SK-N-SH treated with all-trans-retinoic acid at 6 μM for 48 hours (cell line): ENCODE measurements at regions not wholly inside any gene's neighbourhood (a gene's known extent, or its start where the extent isn't known, plus 50 kb on each side); places are given as distances from the start of the nearest gene placed in this dataset.

Source experiments
- ATAC-seq: fragments of 200-7000 bp; cut with Tn5 transposase; 3 replicates; pipeline ENCODE4 v1.9.1; 2020; ENCODE audit warnings: mild to moderate bottlenecking, moderate library complexity
- ARNTL ChIP-seq: fragments of 450-650 bp; formaldehyde crosslinking; IDR thresholded peaks from 2 replicates; pipeline ENCODE4 v1.5.0; 2020; ENCODE audit warnings: low read depth, mild to moderate bottlenecking, moderate library complexity, borderline replicate concordance
- BACH2 ChIP-seq: fragments of 250-450 bp; sonication (Bioruptor Pico); IDR thresholded peaks from 2 replicates; pipeline ENCODE4 v1.9.0; 2021; ENCODE audit warnings: mild to moderate bottlenecking, borderline replicate concordance
- CSDC2 ChIP-seq: fragments of 250-450 bp; sonication (Bioruptor Pico); IDR thresholded peaks from 2 replicates; pipeline ENCODE4 v1.5.0; 2020; ENCODE audit warnings: mild to moderate bottlenecking, moderate library complexity
- ESRRG ChIP-seq: fragments of 250-450 bp; sonication (Bioruptor Pico); IDR thresholded peaks from 2 replicates; pipeline ENCODE4 v1.6.1; 2021; ENCODE audit warnings: mild to moderate bottlenecking
- GLIS3 ChIP-seq: fragments of 250-450 bp; sonication (Bioruptor Pico); IDR thresholded peaks from 2 replicates; pipeline ENCODE4 v1.5.0; 2020; ENCODE audit warnings: mild to moderate bottlenecking, moderate library complexity
- ISL1 ChIP-seq: fragments of 250-450 bp; sonication (Bioruptor Pico); IDR thresholded peaks from 2 replicates; pipeline ENCODE4 v2.1.2; 2022; ENCODE audit warnings: mild to moderate bottlenecking, moderate library complexity
- OSR1 ChIP-seq: fragments of 250-450 bp; sonication (Bioruptor Pico); IDR thresholded peaks from 2 replicates; pipeline ENCODE4 v1.8.0; 2022; ENCODE audit warnings: moderate library complexity, mild to moderate bottlenecking, inconsistent platforms
- PPARA ChIP-seq: fragments of 250-450 bp; sonication (Bioruptor Pico); IDR thresholded peaks from 2 replicates; pipeline ENCODE4 v1.5.0; 2020; ENCODE audit warnings: mild to moderate bottlenecking, borderline replicate concordance
- RARB ChIP-seq: fragments of 250-450 bp; sonication (Bioruptor Pico); IDR thresholded peaks from 2 replicates; pipeline ENCODE4 v1.8.0; 2021; ENCODE audit warnings: mild to moderate bottlenecking, moderate library complexity
- SNAI2 ChIP-seq: fragments of 250-450 bp; sonication (Bioruptor Pico); IDR thresholded peaks from 2 replicates; pipeline ENCODE4 v1.5.0; 2020; ENCODE audit warnings: mild to moderate bottlenecking, moderate library complexity
- TCF4 ChIP-seq: fragments of 250-450 bp; sonication (Bioruptor Pico); IDR thresholded peaks from 2 replicates; pipeline ENCODE4 v1.8.0; 2021; ENCODE audit warnings: mild to moderate bottlenecking, moderate library complexity, borderline replicate concordance
- TOX ChIP-seq: fragments of 250-450 bp; sonication (Bioruptor Pico); IDR thresholded peaks from 2 replicates; pipeline ENCODE4 v1.8.0; 2021; ENCODE audit warnings: mild to moderate bottlenecking, moderate library complexity, borderline replicate concordance
- ZC3H10 ChIP-seq: fragments of 250-450 bp; sonication (Bioruptor Pico); IDR thresholded peaks from 2 replicates; pipeline ENCODE4 v1.5.1; 2021; ENCODE audit warnings: mild to moderate bottlenecking, moderate library complexity
- ZFP3 ChIP-seq: fragments of 250-450 bp; sonication (Bioruptor Pico); IDR thresholded peaks from 2 replicates; pipeline ENCODE4 v1.5.0; 2020; ENCODE audit warnings: mild to moderate bottlenecking, moderate library complexity
- ZFP30 ChIP-seq: fragments of 450-650 bp; formaldehyde crosslinking; IDR thresholded peaks from 2 replicates; pipeline ENCODE4 v1.5.0; 2022; ENCODE audit warnings: mild to moderate bottlenecking, moderate library complexity
- ZNF565 ChIP-seq: fragments of 450-650 bp; formaldehyde crosslinking; conservative IDR thresholded peaks from 2 replicates; pipeline ENCODE4 v1.5.0; 2020; ENCODE audit warnings: low read depth, mild to moderate bottlenecking, moderate library complexity
- ZNF70 ChIP-seq: fragments of 450-650 bp; formaldehyde crosslinking; IDR thresholded peaks from 2 replicates; pipeline ENCODE4 v1.5.0; 2020; ENCODE audit warnings: mild to moderate bottlenecking, moderate library complexity
- ZNF8 ChIP-seq: fragments of 450-650 bp; formaldehyde crosslinking; IDR thresholded peaks from 2 replicates; pipeline ENCODE4 v1.5.0; 2020; ENCODE audit warnings: mild to moderate bottlenecking, moderate library complexity
- TF ChIP-seq, protein P1 (sequence below): fragments of 250-450 bp; sonication (Bioruptor Pico); IDR thresholded peaks from 2 replicates; pipeline ENCODE4 v1.5.1; 2021; ENCODE audit warnings: mild to moderate bottlenecking, moderate library complexity
- TF ChIP-seq, protein P2 (sequence below): fragments of 250-450 bp; sonication (Bioruptor Pico); IDR thresholded peaks from 2 replicates; pipeline ENCODE4 v1.5.0; 2020; ENCODE audit warnings: mild to moderate bottlenecking, moderate library complexity
- TF ChIP-seq, protein P3 (sequence below): fragments of 250-450 bp; sonication (Bioruptor Pico); IDR thresholded peaks from 2 replicates; pipeline ENCODE4 v1.8.0; 2021; ENCODE audit warnings: low read depth, mild to moderate bottlenecking, moderate library complexity, borderline replicate concordance
- TF ChIP-seq, protein P4 (sequence below): fragments of 250-450 bp; sonication (Bioruptor Pico); IDR thresholded peaks from 2 replicates; pipeline ENCODE4 v1.5.1; 2020; ENCODE audit warnings: low read depth, mild to moderate bottlenecking, moderate library complexity

DNA sequence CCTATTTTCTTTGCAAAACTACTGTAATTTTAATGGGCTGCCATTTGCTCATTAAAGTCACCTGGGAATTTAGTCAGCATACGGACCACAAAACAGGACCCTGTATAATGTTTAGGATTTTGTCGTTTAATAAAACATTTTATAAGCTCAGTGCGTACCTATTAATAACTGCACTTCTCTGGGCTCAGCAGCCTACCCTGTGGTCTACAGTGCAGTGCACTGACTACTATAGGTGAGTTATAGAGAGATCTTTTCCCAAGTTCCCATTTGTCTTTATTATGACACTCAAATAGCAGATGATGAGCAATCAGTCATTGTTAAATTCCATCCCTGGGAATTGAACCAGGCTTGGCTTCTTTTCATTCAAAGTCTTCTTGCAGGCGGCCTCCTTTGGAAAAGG lies 433.4 kb upstream of the NFE2L3 start:
- no peak for ATAC-seq
- TF ChIP-seq ARNTL = no peak
- TF ChIP-seq ZNF8 (CRISPR knock-in tag) = no peak
- TF ChIP-seq, protein P1, sequence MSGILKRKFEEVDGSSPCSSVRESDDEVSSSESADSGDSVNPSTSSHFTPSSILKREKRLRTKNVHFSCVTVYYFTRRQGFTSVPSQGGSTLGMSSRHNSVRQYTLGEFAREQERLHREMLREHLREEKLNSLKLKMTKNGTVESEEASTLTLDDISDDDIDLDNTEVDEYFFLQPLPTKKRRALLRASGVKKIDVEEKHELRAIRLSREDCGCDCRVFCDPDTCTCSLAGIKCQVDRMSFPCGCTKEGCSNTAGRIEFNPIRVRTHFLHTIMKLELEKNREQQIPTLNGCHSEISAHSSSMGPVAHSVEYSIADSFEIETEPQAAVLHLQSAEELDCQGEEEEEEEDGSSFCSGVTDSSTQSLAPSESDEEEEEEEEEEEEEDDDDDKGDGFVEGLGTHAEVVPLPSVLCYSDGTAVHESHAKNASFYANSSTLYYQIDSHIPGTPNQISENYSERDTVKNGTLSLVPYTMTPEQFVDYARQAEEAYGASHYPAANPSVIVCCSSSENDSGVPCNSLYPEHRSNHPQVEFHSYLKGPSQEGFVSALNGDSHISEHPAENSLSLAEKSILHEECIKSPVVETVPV = no peak
- TF ChIP-seq ZFP3 (CRISPR knock-in tag) = no peak
- no peak for TF ChIP-seq SNAI2
- no peak for TF ChIP-seq ESRRG (CRISPR knock-in tag)
- TF ChIP-seq BACH2 = no peak
- TF ChIP-seq, protein P2, sequence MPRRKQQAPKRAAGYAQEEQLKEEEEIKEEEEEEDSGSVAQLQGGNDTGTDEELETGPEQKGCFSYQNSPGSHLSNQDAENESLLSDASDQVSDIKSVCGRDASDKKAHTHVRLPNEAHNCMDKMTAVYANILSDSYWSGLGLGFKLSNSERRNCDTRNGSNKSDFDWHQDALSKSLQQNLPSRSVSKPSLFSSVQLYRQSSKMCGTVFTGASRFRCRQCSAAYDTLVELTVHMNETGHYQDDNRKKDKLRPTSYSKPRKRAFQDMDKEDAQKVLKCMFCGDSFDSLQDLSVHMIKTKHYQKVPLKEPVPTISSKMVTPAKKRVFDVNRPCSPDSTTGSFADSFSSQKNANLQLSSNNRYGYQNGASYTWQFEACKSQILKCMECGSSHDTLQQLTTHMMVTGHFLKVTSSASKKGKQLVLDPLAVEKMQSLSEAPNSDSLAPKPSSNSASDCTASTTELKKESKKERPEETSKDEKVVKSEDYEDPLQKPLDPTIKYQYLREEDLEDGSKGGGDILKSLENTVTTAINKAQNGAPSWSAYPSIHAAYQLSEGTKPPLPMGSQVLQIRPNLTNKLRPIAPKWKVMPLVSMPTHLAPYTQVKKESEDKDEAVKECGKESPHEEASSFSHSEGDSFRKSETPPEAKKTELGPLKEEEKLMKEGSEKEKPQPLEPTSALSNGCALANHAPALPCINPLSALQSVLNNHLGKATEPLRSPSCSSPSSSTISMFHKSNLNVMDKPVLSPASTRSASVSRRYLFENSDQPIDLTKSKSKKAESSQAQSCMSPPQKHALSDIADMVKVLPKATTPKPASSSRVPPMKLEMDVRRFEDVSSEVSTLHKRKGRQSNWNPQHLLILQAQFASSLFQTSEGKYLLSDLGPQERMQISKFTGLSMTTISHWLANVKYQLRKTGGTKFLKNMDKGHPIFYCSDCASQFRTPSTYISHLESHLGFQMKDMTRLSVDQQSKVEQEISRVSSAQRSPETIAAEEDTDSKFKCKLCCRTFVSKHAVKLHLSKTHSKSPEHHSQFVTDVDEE (CRISPR knock-in tag) = no peak
- TF ChIP-seq, protein P3, sequence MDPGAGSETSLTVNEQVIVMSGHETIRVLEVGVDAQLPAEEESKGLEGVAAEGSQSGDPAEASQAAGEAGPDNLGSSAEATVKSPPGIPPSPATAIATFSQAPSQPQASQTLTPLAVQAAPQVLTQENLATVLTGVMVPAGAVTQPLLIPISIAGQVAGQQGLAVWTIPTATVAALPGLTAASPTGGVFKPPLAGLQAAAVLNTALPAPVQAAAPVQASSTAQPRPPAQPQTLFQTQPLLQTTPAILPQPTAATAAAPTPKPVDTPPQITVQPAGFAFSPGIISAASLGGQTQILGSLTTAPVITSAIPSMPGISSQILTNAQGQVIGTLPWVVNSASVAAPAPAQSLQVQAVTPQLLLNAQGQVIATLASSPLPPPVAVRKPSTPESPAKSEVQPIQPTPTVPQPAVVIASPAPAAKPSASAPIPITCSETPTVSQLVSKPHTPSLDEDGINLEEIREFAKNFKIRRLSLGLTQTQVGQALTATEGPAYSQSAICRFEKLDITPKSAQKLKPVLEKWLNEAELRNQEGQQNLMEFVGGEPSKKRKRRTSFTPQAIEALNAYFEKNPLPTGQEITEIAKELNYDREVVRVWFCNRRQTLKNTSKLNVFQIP (CRISPR knock-in tag) = no peak
- no peak for TF ChIP-seq ISL1 (CRISPR knock-in tag)
- TF ChIP-seq ZNF565 (CRISPR knock-in tag) = no peak
- no peak for TF ChIP-seq CSDC2 (CRISPR knock-in tag)
- no peak for TF ChIP-seq TCF4 (CRISPR knock-in tag)
- TF ChIP-seq OSR1 (CRISPR knock-in tag) = no peak
- no peak for TF ChIP-seq ZFP30
- TF ChIP-seq ZC3H10 (CRISPR knock-in tag) = no peak
- no peak for TF ChIP-seq GLIS3 (CRISPR knock-in tag)
- TF ChIP-seq PPARA (CRISPR knock-in tag) = no peak

DNA sequence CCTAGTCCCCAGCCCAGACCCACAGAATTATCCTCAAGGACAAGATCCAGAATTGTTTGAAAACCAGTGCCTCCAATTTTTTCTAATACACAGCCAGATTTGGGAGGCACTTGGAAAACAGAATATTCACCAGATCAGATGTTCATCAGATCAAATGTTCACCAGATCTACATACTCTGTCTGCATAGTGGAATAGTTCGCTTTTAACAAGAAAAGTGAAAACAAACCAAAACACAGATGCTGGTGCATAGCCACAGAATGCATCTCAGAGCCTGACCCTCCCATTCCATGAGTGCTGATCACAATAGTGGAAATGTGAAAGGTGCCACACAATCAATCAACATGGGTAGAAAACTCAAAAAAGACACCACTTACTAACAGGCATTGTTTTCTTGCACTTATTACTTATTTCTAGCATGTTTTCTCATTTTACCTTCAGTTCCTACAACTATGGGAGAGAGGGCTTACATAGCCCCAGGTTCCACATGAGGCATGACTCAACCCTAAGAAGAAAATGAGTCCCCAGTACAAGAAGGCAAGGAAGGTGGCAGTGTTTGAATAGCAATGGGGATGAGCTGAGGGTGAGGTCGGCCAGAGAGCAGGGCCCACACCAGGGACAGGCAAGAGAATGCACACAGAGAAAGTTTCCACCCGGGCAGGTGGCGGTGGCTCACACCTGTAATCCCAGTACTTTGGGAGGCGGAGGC lies 432.7 kb upstream of the NFE2L3 start:
- ATAC-seq = no peak
- TF ChIP-seq OSR1 (CRISPR knock-in tag) (no peak), CSDC2 (CRISPR knock-in tag) (no peak), BACH2 (no peak), TOX (CRISPR knock-in tag) (no peak), PPARA (CRISPR knock-in tag) (no peak), ZNF8 (CRISPR knock-in tag) (no peak), SNAI2 (no peak), ZNF70 (no peak), ARNTL (no peak), GLIS3 (CRISPR knock-in tag) (no peak), ZC3H10 (CRISPR knock-in tag) (no peak), ESRRG (CRISPR knock-in tag) (no peak), RARB (no peak)
- TF ChIP-seq, protein P4, sequence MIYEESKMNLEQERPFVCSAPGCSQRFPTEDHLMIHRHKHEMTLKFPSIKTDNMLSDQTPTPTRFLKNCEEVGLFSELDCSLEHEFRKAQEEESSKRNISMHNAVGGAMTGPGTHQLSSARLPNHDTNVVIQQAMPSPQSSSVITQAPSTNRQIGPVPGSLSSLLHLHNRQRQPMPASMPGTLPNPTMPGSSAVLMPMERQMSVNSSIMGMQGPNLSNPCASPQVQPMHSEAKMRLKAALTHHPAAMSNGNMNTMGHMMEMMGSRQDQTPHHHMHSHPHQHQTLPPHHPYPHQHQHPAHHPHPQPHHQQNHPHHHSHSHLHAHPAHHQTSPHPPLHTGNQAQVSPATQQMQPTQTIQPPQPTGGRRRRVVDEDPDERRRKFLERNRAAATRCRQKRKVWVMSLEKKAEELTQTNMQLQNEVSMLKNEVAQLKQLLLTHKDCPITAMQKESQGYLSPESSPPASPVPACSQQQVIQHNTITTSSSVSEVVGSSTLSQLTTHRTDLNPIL (CRISPR knock-in tag) = no peak
- TF ChIP-seq, protein P1 = no peak
- TF ChIP-seq, protein P3 (CRISPR knock-in tag) = no peak
